DMS153 (cell line): ENCODE measurements at regions not wholly inside any gene's neighbourhood (a gene's known extent, or its start where the extent isn't known, plus 50 kb on each side); places are given as distances from the start of the nearest gene placed in this dataset.

Experiments
- DNase-seq: peaks from one replicate; lab custom pipeline; 2025; lab: John Stamatoyannopoulos, UW

DNA sequence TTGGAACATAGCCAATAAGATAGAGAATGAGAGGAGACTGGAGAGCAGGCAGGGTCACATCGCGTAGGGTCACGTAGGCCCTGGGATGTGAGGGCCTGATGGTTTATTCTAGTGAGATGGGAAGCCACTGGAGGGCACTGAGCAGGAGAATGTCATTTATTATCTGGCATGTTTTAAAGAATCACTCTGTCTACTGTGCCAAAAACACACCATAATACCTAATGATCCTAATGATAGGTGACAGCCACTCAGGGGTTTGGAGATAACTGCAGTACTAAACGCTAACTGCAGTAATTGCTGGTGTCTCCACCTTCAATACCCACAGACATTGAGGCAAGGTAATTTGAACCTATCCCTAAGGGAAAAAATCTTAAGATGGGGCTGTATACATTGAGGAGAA lies 185.4 kb downstream of the TTLL7 start:
- no peak for DNase-seq

DNA sequence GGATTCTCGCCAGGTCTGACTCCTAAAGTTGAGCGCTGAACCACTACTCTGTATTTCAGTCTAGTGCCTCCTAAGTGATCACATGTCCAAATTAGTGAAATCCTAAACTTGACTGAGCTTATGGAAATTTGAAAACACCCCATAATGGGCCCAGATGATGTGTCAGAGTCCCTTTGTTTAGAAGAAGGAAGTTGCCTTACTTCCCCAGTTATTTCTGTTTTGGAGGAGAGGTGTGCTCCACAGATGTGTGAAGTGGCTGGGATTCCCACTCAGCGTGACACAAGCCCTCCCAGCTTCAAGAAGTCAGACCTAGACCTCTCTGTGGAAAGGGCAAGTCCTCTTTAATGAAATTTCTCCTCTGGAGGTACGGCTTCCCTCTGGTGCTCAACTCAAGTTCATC lies 188.8 kb downstream of the TTLL7 start:
- no peak for DNase-seq

DNA sequence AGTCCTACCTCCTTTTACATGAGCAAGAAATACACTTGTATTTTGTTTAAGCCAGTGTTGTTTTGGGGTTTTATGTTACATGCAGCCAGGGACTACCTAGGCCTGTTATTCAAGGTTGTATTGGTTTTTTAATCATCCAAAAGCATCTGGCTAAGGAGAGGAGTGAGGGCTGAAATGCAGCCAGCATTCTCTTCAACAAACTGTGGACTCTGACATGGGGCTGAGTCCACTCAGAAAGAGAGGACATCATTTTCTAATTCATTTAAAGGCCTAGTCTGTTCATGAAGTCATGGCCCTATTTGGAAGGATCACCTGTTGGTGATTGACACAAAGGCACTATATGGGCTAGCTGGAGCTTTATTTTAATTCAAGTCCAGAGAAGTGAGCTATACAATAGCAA lies 190.4 kb downstream of the TTLL7 start:
- no peak for DNase-seq

DNA sequence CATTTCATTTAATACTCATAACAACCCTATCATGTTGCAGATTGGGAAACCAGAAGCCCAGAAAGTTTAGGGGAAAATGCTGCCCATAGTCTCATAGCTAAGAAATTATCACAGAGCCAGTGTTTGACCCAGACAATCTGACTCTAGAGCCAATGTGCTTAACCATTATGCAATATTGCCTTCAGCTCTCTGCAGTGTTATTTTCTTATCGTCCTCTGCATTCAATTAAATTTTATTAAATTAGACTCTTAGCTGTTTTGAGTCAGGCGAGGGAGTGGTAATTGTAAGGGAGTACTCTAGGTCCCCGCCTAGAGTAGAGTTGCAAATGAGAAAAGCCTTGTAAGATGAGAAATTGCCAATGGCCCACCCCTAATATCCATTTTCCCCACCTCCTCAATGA lies 191.1 kb downstream of the TTLL7 start:
- DNase-seq, result no peak

DNA sequence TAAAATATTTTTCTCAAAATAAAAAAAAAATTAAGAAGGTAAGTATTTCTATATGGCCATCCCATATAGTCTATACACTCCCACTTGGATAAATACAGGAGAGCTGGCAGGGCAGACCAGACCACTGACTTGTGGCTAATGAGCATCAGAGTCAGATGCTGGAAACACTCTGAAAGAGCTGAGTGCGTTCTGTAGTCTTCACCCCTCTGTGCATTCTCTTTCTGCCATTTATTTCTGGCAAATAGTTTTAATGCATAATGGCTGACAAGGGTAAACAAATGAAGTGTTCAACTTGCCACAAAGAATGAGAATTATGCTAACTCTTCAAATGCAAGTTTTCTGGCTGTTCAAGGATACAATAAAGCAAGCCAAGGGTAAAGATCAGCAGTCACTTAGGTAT lies 191.7 kb downstream of the TTLL7 start:
- DNase-seq, result no peak

DNA sequence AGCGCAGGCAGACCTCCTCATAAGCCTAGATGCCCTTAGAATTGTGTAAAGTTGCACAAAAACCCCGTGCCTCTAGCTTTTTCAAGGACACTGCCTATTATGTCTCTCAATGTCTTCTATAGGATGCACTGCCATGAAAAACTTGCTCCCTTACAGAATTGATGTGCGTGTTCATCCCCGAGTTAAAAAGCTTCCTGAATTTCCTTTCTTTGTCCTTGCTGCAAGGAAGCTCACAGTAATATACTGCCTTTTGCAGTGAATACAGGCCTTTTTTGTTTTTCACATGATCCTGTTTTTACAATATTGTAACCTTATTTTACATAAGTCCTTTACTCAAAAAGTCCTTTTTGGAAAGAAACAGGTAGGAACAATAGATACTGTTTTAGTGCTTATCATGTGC lies 193.0 kb downstream of the TTLL7 start:
- no peak for DNase-seq

DNA sequence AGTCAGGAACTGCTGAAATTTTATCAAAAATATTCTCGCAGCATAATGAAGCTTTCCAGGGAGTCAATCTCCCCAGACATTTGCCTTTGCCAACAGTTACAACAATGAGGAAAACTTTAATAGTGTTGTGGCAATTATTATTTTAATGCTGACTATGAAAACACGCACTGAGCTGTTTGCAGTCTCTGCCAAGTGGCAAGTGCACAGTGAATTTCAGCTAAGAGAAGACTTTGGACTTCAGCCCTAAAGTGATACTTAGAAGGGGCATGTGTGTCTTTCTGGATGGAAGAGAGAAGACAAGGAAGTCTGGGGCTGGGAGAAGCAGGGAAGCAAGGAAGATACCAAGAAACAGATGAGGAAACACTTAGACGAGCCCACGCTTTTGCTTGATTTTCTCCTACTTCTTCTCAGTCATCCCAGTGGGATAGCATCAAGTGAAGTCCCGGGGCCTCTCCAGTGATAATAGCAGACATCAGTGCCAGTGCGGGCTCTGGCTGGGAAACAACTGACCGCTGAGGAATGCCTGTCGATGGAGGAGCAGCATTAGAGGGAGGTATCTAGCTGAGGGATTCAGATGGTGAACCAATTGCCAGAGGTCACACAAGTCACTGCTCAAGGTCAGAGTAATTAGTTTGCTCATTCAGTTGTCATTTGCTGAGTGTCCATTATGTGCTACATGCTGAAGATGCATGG lies 196.3 kb downstream of the TTLL7 start:
- DNase-seq, result no peak

DNA sequence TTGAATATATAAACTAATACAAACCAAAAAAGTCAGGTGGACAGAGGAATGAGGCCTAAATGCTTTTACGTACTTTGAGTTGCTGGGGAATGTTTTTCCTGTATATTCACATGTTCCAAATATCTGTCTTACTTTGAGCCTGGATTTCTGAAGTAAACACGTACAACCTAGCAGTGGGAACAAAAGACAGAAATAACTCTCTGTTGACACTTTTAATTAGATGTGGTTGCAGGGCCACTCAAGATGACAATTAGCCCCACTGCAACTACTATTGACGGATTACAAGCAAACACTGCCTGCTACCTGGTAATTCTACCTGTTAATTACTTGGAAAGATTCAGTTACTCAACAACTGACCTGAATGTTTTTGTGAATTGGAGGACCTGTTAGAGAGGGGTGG lies 196.9 kb downstream of the TTLL7 start:
- DNase-seq, result peak; percentile 40

DNA sequence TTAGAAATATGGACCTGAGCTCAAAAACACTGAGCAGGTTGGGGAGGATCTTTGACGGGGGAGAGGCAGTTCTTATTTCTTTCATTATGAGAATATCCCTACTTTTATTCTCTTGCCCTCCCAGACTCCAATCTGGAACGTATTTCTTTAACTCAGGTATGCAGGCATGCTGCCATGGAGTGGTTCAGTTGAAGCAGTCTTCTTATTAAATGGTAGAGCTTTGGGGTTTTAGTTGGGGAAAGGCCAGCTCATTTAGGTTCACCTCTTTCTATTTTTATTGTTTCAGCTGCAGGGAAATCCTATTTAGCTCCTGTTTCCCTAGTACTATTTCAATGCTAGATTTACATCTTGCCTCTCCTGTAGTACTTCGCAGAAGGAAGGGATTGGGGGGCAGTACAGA lies 198.9 kb downstream of the TTLL7 start:
- no peak for DNase-seq

DNA sequence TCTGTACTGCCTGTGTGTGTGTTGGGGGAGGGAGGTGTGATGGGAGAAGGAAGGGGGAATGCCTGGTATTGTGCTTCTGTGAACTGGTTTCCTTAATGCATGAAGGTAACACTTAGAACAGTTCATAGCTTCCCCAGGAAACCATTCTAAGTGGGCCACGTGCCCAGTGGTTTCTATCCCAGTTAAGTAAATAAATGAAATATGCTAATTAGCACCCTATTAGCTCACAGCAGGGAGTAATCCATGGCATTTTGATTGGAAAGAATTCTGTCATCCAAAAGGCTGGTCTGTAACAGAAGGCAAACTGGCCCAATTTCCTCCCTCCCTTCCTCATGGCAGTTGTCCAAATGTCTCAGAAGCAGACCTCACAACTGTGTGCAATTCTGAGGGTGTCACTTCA lies 199.3 kb downstream of the TTLL7 start:
- peak; percentile 41 for DNase-seq

DNA sequence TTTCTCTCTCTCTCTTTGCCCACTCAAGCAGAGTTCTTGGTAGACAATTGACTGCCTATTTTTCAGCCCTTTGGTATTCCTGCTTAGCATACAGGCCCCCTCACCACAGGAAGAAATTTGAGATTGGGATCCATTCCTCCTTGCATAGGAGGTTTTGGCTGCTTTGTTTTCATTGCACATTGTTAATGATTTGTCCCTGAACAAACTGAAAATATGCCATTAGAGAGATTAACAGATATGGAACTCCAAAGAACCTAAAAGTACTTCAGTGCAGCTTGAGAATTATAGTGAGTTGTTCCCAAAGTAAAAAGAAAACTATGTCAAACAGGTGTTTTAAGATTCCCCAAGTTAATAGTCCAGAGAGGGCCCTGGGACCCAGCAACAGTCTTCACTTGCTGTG lies 200.0 kb downstream of the TTLL7 start:
- no peak for DNase-seq

DNA sequence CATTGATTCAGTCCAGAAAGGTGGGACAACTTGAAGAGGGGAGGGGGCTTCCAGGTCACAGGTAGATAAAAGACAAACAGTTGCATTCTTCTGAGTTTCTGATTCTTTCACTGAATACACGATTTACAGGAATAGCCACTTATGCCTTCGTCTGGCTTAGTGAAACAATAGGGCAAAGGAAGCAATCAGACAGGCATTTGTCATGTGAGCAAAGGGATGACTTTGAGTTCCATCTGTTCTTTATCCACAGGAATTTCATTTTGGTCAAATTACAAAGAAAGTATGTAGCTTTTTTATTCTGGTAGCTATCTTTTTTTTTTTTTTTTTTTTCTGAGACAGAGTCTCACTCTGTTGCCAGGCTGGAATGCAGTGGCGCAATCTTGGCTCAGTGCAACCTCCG lies 202.5 kb downstream of the TTLL7 start:
- no peak for DNase-seq

DNA sequence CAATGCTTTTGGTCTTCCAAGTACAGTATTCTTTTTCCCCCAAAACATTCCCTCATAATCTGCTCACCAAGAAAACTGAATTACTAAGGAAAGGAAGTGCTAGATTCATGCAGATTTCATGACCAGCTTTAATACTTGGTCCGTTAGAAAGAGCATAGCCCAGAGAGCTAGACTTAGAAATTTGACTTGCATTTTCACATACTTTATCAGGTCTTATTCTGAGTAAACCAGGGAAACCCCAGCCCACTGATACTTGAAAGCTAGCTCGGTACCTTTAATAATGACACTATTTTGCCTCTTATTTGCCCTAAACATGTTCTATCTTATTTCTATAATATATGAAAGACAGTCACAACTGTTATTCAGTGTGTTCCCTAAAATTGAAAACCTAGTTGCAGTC lies 204.5 kb downstream of the TTLL7 start:
- DNase-seq, result no peak

DNA sequence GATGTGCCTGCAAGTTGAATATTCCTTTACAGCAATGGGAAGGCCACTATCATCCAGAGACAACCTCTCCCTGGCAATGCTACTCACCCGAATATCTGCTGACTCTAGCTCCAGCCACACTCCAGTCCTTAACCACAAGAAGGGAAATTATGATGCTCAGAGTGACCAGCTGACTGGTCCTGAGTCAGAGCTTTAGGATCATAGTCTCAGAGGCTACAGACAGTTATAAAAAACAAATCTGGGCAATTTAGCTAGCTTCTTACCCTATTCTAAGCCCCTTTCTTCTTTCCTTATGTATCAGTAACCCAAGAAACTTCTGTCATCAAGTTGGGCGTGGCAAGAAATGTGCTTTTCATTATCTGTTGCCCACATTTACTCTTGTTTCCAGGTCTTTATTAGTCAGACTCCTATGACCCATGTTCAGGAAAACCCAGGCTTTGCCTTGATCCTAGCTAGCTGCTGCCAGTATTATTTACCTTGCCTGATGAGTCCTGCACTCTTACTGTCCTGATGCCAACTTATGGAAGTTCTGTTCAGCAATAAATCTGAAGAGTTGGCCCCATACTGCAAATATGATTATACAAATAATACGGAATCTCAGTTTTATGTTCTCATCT lies 207.0 kb downstream of the TTLL7 start:
- no peak for DNase-seq

DNA sequence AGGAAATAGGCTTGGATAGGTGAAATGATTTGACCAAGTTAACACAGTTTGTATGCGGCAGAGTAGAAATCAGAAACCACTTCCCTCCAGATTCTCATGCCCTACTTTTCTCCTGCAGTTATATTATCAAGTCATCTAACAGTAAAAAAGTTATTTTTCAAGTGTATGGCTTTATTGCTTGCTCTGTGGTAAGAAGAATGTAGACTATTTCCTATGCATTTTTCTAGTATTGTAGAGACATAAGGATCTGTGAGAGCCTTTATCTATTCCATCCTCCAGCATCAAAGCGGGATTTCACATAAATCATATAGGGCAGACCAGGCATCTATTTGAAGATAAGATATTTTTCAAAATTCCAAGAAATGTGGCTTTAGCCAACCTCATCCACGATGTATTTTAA lies 208.5 kb downstream of the TTLL7 start:
- DNase-seq, result no peak

DNA sequence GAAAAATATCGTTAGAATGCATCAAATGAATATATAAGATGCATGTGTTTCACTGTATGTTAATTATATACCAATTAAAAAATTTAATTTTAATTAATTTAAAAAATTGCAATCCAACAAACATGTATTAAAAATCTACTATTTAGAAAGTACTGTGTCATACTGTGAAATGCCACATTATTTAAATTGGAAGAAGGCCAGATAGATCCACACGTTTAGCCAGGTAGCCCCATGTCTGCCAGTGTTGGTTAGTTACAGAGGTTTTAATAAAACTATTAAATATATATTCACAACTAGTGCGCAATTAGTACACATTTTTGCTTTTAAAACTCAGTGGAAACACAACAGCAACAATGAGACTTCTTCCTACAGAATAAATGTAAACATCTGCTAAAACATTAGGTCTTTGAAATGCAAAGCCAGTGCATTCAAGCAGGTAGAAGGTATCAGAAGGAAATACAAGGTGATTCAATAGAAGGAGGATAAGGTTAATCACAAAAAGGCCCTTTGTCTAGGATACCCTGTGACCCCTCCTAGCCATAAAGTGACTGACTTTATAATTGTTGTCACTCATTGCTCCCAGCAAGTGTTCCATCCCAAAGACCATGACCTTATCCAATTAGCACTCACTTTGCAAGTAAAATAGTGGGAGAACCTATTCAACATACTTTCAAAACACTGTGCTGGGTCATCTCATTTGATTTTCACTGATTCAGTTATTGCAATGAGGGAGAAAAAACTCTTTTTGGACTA lies 211.5 kb downstream of the TTLL7 start:
- no peak for DNase-seq

DNA sequence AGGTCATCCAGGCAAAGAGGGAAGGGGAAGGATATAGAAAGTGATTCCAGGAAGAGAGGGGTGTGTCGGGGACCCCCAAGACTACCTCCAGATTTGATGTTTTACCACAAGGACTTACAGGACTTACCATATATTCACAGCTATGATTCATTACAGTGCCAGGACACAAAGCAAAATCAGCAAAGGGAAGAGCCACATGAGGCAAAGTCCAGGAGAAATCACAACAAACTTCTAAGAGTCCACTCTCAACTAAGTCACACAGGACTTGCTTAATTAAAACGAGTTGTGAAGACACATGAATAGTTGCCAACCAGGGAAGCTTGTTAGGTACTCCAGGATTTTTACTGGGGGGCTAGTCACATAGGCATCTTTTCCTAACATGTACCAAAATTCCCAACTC lies 217.3 kb downstream of the TTLL7 start:
- no peak for DNase-seq

DNA sequence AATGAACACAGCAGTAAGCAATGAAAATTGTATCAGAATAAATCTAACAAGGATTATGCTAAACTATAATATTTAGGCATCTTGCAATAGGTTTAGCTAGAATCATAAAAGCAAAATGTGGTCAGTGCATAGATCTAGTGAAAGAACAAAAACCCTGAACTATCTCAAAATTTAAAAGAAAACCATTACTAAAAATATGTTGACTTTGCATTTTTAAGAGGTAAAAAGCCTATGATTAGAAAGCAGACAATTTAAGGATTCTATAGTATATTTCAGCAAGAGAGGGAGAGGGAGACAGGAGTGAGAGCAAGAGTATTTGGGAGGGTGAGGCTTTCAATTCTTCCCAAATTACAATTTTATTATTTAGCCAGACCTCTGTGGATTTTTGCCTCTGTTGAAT lies 219.4 kb downstream of the TTLL7 start:
- no peak for DNase-seq

DNA sequence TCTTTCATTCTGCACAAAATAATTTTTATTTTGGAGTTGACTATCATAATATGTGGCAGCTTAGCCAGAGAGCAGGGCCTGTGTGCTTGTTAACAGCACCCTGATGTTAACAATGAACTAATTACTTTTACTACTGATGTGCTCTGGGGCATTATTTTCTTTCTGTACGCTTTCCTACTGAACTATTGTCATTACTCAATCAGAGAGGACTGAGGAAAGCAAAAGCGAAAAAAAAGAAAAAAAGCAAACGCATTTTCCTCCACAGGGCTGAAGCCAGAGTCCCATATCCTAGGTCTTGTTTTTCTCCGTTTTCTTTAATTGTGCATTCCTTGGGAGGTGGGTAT lies 221.2 kb downstream of the TTLL7 start:
- no peak for DNase-seq

DNA sequence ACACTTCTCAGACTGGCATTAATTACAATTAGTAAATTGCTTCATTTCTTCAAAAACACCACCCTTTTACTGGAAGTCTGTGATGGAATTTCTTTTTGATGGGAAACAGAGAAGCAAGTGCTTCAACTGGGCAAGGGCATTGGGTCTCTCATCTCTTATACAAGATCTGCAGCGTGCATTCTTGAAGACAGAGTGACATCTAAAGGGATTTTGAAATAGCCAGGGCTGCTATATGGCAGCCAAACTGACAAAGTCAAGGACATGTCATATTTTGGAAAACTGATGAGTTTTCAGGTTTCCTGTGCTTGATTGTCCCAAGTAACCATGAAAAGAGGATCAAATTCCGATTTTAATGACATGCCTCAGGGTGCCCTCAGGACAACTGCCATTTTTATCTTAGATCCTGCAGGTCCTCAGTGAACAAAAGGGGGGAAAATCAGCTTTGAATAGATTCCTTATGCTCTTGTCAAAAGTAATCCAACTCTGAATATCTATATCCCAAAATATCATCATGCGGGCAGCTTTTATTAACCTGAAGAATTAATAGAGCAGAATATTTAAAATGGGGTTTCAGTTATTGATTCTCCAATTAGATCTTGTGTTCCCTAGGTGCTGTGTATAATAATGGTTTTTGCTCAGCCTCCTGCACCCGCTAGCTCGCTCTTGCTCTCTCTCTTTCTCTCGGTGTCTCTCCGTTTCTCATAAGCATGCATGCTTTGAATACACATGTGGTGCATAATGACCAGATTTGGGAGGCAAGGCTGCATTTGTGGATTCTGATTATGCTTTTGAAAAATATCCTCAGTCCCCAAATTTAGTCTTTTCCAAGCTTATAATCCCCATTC lies 221.8 kb downstream of the TTLL7 start:
- no peak for DNase-seq

DNA sequence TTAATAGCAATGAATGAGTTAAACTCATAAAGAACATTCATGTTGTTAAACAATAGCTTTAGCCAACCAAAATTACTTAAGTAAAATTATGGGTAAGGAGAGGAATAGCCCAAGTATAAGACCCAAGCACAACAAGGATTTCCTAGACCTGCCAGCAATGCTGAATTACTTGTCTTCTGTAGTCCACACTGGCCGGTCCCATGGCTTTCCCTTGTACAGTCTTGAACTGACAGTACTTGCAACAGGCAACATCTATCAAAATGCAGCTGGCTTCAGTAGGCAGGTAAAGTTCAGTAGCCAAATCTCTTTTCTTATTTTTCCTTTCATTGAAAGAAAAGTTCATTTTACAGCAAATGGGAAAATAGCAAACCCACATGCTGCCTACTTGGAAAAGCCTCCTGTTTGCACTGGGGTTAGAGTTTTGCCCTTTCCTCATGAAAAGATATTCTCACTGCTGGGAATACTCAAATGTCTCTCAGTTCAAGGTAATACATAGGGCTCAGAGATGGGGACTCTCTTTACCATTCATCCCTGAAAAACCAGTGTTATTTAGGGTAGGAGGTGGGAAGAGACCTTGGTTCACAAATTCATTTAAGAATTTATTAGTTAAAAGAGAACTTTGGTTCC lies 222.8 kb downstream of the TTLL7 start:
- DNase-seq, result no peak

DNA sequence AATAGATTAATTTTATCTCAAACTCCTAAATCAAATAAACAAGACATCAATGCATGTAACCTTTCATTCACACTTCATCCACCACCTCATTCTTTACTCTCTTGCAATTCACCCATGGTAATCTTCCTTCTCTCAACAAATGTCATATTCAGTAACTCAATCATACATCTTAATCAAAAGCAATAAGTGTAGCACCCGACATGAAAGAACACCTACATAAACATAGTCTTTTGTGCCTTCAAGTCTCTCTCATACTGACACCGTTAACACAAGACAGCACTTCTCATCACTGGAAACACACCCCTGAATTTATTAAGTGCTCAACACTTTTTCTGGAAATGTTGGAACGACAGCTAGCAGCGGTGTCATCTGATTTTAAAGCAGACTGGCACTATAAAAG lies 225.9 kb downstream of the TTLL7 start:
- no peak for DNase-seq
